MCF 10A (cell line): ENCODE measurements at regions not wholly inside any gene's neighbourhood (a gene's known extent, or its start where the extent isn't known, plus 50 kb on each side); places are given as distances from the start of the nearest gene placed in this dataset.

Experiments
- BruUV-seq: library from RNA; stranded (reverse); fragments of 400-500 nt; replicated peaks from 2 replicates; lab custom pipeline; 2021; lab: Mats Ljungman, UMichigan
- CTCF ChIA-PET: fragments of 300-600 bp; sonication (Branson Sonifier 250); formaldehyde crosslinking; extraction: SDS; loops from one replicate; lab custom pipeline; 2021; ENCODE audit warnings: antibody characterized with exemption, inconsistent platforms; lab: Yijun Ruan, JAX
- POLR2A ChIA-PET: fragments of 300-600, 350-650 bp; sonication (Branson Sonifier 250); formaldehyde crosslinking; extraction: SDS; loops from one replicate; lab custom pipeline; 2020; ENCODE audit warnings: antibody characterized with exemption, inconsistent platforms; lab: Yijun Ruan, JAX
- DNase-seq: peaks from one replicate; pipeline ENCODE4 v3.0.0-alpha.2; 2018; ENCODE audit not compliant: unreplicated experiment
- H3K27ac Mint-ChIP-seq: one replicate; pipeline ENCODE4 v1.8.0; 2022; ENCODE audit warnings: mild to moderate bottlenecking, low read depth, mixed read lengths; ENCODE audit not compliant: unreplicated experiment
- H3K27me3 Mint-ChIP-seq: one replicate; pipeline ENCODE4 v1.8.0; 2022; ENCODE audit warnings: mixed read lengths; ENCODE audit not compliant: insufficient read depth, unreplicated experiment
- H3K36me3 Mint-ChIP-seq: one replicate; pipeline ENCODE4 v1.8.0; 2022; ENCODE audit warnings: mild to moderate bottlenecking, moderate library complexity, mixed read lengths; ENCODE audit not compliant: insufficient read depth, unreplicated experiment
- H3K4me1 Mint-ChIP-seq: one replicate; pipeline ENCODE4 v1.8.0; 2022; ENCODE audit warnings: mixed read lengths; ENCODE audit not compliant: insufficient read depth, unreplicated experiment
- H3K4me3 Mint-ChIP-seq: one replicate; pipeline ENCODE4 v1.8.0; 2022; ENCODE audit warnings: mild to moderate bottlenecking, moderate library complexity, mixed read lengths; ENCODE audit not compliant: unreplicated experiment
- H3K9me3 Mint-ChIP-seq: one replicate; pipeline ENCODE4 v1.8.0; 2022; ENCODE audit warnings: mixed read lengths; ENCODE audit not compliant: unreplicated experiment
- intact Hi-C: fragments of 100-400 bp; cut with micrococcal nuclease; formaldehyde crosslinking; loops from 2 replicates; pipeline ENCODE4 v1.14.1; 2022
- TF ChIP-seq, protein P1 (sequence below): fragments of 200-600 bp; IDR thresholded peaks from one replicate; pipeline ENCODE4 v1.8.0; 2022; ENCODE audit warnings: antibody characterized with exemption, mild to moderate bottlenecking; ENCODE audit not compliant: unreplicated experiment

DNA sequence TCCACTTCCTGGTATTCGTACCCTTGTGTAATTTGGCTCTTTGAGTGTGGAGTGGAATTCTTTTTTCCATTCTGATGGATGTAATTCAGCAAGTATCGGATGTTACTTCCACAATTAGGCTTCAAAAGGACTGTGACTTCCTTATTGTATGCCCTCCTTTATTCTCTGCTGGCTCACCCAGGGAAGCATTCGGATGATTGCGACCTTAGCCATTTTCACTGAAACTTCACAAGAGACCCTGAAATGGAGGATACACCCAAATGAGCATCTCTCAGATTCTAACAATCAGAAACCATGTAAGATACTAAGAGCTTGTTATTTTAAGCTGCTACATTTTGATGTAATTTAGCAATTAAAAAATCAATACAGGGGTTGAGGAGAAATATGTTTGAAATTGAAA is 493.1 kb downstream of the DNAJB9 start:
- no peaks in the 10 kb centered on the region for H3K36me3 Mint-ChIP-seq
- POLR2A ChIA-PET = no interaction called here
- H3K27ac Mint-ChIP-seq = no peak overlapping the region
- H3K4me3 Mint-ChIP-seq = no peak overlapping the region
- DNase-seq = no peak
- TF ChIP-seq, protein P1, sequence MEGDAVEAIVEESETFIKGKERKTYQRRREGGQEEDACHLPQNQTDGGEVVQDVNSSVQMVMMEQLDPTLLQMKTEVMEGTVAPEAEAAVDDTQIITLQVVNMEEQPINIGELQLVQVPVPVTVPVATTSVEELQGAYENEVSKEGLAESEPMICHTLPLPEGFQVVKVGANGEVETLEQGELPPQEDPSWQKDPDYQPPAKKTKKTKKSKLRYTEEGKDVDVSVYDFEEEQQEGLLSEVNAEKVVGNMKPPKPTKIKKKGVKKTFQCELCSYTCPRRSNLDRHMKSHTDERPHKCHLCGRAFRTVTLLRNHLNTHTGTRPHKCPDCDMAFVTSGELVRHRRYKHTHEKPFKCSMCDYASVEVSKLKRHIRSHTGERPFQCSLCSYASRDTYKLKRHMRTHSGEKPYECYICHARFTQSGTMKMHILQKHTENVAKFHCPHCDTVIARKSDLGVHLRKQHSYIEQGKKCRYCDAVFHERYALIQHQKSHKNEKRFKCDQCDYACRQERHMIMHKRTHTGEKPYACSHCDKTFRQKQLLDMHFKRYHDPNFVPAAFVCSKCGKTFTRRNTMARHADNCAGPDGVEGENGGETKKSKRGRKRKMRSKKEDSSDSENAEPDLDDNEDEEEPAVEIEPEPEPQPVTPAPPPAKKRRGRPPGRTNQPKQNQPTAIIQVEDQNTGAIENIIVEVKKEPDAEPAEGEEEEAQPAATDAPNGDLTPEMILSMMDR = no peak
- intact Hi-C loops = no loop called here
- peaks cover 50% of the 10 kb centered on the region for H3K27me3 Mint-ChIP-seq
- H3K9me3 Mint-ChIP-seq = no peaks in the 10 kb centered on the region
- BruUV-seq = no TSS peak
- H3K4me1 Mint-ChIP-seq = no peaks in the 10 kb centered on the region
- CTCF ChIA-PET = no interaction called here

DNA sequence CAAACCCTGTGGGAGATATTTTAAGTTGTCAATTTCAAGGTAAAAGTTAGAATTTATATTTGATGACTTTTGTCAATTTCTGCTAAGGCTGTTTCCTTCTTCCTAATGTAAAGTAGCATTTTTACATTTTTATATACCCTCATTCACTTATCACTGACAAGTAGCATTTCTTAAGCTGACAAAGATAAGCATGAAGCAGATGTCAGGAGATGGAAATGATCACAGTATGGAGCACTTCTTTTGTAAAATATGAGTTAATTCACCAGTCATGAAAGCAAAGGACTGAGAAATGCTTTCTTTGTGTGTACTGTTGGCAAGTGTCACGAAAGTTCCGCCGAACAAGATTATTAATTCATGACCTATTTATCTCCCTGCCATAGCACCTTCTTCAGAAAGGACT is 503.9 kb downstream of the DNAJB9 start:
- ChIA-PET CTCF (no interaction called here), POLR2A (no interaction called here)
- no peak overlapping the region for H3K4me3 Mint-ChIP-seq
- BruUV-seq = no TSS peak
- no peaks in the 10 kb centered on the region for H3K4me1 Mint-ChIP-seq
- intact Hi-C loops = no loop called here
- no peaks in the 10 kb centered on the region for H3K36me3 Mint-ChIP-seq
- no peak for DNase-seq
- H3K27me3 Mint-ChIP-seq = peaks cover 41% of the 10 kb centered on the region
- TF ChIP-seq, protein P1 = no peak
- H3K27ac Mint-ChIP-seq = no peak overlapping the region
- peaks cover 8% of the 10 kb centered on the region for H3K9me3 Mint-ChIP-seq

DNA sequence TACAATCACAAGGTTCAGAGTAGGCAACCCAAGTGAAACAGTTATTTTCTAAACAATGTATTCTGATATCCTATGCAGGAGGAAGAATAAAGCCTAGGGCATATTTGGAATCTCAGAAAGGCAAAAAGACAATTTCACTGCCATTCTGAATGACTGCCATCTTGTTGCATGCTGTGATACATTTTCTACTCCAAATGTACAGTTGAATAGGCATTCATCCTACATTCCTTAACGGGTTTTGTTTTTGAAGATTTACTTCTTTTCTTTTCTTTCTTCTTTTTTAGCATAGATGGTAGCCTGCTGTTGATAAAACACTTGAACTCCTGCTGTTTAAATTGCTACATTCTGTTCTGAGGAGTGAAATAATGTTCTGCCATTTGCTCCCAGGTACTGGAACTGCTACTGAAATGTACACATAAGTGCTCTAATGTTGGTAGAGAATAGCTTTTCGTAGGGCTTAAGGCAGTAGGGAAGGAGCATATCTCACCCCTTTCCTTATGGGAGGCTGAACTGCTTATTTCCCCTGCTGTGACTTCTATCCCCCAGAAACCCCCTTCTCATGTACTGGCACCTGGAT is 506.8 kb downstream of the DNAJB9 start:
- Mint-ChIP-seq H3K4me1 (no peaks in the 10 kb centered on the region), H3K27me3 (peaks cover 22% of the 10 kb centered on the region), H3K27ac (no peak overlapping the region), H3K9me3 (no peaks in the 10 kb centered on the region), H3K4me3 (no peak overlapping the region), H3K36me3 (no peaks in the 10 kb centered on the region)
- BruUV-seq = no TSS peak
- no peak for DNase-seq
- CTCF ChIA-PET = interaction anchor here (0.7 kb wide), 1 partner anchor 350 kb away, joined by 4 read pairs; no protein-coding TSS in a partner anchor
- TF ChIP-seq, protein P1 = no peak
- POLR2A ChIA-PET = no interaction called here
- intact Hi-C loops = no loop called here

DNA sequence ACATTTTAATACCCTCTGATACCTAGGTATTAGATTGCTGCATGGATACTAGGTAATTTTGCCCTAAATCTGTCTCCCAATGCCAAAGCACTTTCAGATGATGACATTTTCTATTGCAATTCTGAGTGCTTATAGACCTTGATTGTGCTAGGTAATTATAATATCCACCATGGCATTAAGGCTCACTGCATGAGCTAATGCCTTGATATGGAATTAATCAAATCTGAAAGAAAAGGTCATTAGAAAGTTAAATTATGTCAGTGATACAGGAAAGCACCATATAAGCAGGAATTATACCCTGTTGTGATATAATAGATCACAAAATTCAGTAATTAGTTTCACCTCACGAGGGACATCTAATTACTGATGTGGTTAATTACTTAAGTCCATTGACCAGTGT is 521.4 kb downstream of the DNAJB9 start:
- no TSS peak for BruUV-seq
- POLR2A ChIA-PET = no interaction called here
- no peak for DNase-seq
- Mint-ChIP-seq H3K27ac (no peak overlapping the region), H3K4me1 (no peaks in the 10 kb centered on the region), H3K27me3 (no peaks in the 10 kb centered on the region), H3K36me3 (no peaks in the 10 kb centered on the region), H3K4me3 (no peak overlapping the region), H3K9me3 (no peaks in the 10 kb centered on the region)
- intact Hi-C loops = no loop called here
- CTCF ChIA-PET = interaction anchor here (0.9 kb wide), 1 partner anchor 482 kb away, joined by 3 read pairs; no protein-coding TSS in a partner anchor
- TF ChIP-seq, protein P1 = no peak
